NCI-H1694 (cell line): ENCODE measurements at regions not wholly inside any gene's neighbourhood (a gene's known extent, or its start where the extent isn't known, plus 50 kb on each side); places are given as distances from the start of the nearest gene placed in this dataset.
"Not testable (repeated sequence)": the region's sequence is repeated elsewhere in the genome, so short reads cannot be mapped to it uniquely, and the experiment has no call there.

Experiments used
- DNase-seq: peaks from one replicate; lab custom pipeline; 2025; lab: John Stamatoyannopoulos, UW

- no peak for DNase-seq
Observed at GRCh38 chr18:27579364-27579763, 394.3 kb upstream of the CHST9 start.

- no peak for DNase-seq
Observed at GRCh38 chr18:27577752-27578151, 392.6 kb upstream of the CHST9 start.

- DNase-seq, result no peak
Observed at GRCh38 chr18:27577265-27577664, 392.2 kb upstream of the CHST9 start.

- no peak for DNase-seq
Observed at GRCh38 chr18:27567434-27567833, 382.3 kb upstream of the CHST9 start.

GRCh38 chr18:27564066-27564465 is 379.0 kb upstream of the CHST9 start:
- no peak for DNase-seq

- DNase-seq, result no peak
Observed at GRCh38 chr18:27558388-27559155, 373.5 kb upstream of the CHST9 start.

DNA sequence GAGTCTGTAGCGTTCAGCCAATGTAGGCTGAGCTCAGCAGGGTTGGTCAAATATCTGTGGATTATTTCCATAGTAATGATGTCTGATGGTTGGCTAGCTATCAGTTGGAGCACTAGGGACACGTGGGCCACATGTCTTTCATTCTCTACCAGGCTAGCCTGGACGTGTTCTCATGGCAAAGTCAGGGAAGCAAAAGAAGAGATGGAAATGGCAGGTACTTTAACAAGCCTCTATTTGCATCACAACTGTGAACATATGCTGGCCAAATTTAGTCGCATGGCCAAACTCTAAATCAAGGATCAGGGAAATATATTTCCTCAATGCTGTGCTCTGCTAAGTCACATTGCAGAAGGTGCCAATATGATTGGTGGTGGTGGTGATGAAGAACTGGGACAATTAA is 371.6 kb upstream of the CHST9 start:
- no peak for DNase-seq

DNA sequence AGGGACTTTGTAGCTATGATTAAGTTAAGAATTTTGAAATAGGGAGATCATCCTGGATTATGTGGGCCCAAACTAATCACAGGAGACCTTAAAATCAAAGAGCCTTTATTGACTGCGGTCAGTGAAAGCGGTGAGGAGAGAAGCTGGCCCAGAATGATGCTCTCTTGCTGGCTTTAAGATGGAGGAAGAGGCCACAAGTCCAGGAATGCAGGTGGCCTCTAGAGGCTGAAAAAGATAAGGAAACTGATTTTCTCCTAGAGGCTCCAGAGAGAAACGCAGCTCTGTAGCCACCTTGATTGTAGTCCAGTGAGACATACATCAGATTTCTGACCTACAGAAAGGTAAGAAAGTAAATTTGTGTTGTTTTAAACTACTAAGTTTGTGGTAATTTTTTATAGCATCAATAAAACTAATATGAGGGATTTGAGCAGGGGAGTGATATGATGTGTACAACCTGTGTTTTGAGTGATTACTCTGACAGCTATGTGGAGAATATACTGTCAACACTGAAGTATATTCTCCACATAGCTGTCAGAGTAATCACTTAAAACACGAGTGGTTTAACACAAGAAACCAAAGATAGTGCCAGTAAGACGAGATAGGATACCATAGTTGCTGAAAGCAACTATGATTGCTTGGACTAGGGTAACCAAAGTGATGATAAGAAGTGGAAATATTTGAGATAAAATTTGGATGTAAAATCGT is 364.4 kb upstream of the CHST9 start:
- DNase-seq, result no peak

- no peak for DNase-seq
Observed at GRCh38 chr18:27546991-27547390, 361.9 kb upstream of the CHST9 start.

- DNase-seq, result no peak
Observed at GRCh38 chr18:27544206-27544605, 359.1 kb upstream of the CHST9 start.

- no peak for DNase-seq
Observed at GRCh38 chr18:27541293-27541692, 356.2 kb upstream of the CHST9 start.

- DNase-seq, result no peak
Observed at GRCh38 chr18:27540111-27540510, 355.0 kb upstream of the CHST9 start.

DNA sequence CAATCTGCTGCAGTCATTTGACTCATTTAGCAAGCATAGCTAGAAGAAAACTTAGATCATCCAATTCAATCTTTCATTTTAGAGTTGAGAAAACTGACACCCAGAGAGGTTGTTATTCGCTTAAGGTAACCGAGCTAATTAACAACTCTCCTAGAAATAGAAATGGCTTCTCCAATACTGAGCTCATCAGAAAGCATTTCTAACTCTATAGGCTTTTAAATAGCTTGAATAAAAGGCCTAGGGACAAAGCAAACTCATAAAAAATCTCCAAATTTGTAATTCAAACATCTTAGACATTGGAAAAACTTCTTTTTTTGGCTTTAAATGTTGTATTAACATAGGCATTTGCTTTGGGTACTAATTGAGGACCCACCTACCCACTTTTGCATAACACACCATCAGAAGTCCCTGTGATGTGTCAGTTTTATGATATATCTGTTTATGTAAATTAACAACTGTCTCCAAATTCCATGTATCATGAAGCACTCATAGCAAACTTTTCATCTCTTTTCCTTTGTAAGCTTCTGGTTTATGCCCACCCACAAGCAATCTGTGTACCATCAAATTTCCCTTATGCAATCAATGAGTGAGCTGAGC is 343.9 kb upstream of the CHST9 start:
- no peak for DNase-seq

GRCh38 chr18:27527856-27528255 is 342.7 kb upstream of the CHST9 start:
- DNase-seq, result no peak

DNA sequence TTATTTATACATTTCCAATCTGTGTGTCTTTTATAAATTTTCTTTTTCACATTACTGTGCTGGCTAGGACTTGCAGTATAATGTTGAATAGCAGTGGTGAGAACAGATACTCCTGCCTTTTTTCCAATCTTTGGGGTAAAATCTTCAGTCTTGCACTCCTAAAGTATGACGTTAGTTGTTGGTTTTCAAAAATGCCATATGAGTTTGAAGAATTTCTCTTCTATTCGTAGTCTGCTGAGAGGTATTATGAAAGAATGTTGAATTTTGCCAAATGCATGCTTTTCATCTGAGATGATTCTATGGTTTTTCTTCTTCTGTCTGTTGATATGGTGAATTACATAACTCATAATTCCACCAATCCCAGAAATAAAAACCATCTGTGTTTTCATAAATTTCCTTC is 335.3 kb upstream of the CHST9 start:
- no peak for DNase-seq

GRCh38 chr18:27510036-27510633 is 325.0 kb upstream of the CHST9 start:
- not testable (repeated sequence) for DNase-seq

- no peak for DNase-seq
Observed at GRCh38 chr18:27501671-27502070, 316.6 kb upstream of the CHST9 start.

DNA sequence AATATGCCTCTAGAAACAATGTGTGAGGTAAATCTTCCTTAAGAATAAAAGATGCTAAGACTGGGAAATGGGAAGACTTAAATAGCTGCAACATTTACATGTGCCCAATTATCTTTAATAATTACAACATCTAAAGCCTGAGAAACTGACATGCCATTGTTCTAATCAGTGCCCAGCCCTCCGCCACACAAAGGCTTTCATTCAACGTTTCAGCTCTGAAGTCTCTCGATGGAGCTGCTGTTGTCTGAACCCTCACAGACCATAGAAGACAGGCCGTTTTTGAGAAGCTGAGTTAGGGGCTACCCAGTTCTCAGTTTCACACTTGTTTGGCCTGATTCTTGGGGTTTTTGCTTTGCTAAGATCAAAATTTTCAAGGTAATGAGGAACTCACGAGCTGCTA is 315.4 kb upstream of the CHST9 start:
- no peak for DNase-seq

GRCh38 chr18:27497246-27497645 is 312.1 kb upstream of the CHST9 start:
- DNase-seq, result no peak

- no peak for DNase-seq
Observed at GRCh38 chr18:27493182-27493581, 308.1 kb upstream of the CHST9 start.

DNA sequence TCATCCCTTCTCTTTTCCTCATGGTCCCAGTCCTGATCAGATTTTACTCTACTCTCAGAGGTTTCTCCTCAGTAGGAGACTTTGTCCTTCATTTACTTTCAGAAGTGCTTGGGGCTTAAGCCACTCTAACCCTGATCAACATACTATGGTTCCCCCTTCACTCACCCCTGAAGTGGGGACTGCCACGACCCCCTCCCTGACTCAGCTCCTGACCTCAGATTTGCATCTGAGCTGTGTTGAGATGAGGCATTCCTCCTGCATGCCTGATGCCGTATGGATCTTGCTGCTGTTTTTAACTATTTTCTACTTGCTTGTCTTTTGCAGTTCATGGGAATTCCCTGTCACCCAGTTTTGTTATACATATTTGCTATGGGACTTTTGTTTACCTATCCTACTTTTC is 306.7 kb upstream of the CHST9 start:
- DNase-seq, result no peak

DNA sequence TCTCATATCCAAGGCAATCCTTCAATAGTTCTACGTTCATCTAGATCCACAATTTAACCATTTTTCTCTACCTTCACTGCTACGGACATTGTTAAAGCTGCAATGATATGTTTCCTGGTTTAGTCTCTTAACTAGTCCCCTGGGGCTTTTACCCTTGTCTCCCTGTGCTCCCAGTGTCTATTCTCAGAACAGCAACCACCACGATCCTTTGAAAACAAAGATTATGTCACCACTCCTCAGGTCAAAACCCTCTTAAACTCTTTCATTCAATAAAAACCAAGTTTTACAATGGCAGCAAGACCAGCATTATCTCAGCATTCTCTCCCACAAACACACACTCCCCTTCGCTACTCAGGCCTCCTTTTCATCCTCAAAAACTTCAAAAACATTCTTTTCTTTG is 298.2 kb upstream of the CHST9 start:
- DNase-seq, result no peak

- DNase-seq, result no peak
Observed at GRCh38 chr18:27478459-27478858, 293.4 kb upstream of the CHST9 start.
